ENCODE measurements at regions not wholly inside any gene's neighbourhood (a gene's known extent, or its start where the extent isn't known, plus 50 kb on each side); places are given as distances from the start of the nearest gene placed in this dataset.

- H3K27me3 Mint-ChIP-seq (ENCODE audit: low read depth), result no peaks in the 10 kb centered on the region
- TF ChIP-seq, protein P1, sequence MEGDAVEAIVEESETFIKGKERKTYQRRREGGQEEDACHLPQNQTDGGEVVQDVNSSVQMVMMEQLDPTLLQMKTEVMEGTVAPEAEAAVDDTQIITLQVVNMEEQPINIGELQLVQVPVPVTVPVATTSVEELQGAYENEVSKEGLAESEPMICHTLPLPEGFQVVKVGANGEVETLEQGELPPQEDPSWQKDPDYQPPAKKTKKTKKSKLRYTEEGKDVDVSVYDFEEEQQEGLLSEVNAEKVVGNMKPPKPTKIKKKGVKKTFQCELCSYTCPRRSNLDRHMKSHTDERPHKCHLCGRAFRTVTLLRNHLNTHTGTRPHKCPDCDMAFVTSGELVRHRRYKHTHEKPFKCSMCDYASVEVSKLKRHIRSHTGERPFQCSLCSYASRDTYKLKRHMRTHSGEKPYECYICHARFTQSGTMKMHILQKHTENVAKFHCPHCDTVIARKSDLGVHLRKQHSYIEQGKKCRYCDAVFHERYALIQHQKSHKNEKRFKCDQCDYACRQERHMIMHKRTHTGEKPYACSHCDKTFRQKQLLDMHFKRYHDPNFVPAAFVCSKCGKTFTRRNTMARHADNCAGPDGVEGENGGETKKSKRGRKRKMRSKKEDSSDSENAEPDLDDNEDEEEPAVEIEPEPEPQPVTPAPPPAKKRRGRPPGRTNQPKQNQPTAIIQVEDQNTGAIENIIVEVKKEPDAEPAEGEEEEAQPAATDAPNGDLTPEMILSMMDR (IDR thresholded peaks at IDR 0.05; ENCODE audit: unreplicated experiment), result no peak
- H3K4me1 Mint-ChIP-seq, result no peaks in the 10 kb centered on the region
- H3K4me3 Mint-ChIP-seq, result no peak overlapping the region
- DNase-seq (ENCODE audit: low spot score in 2 of 2, unreplicated experiment in 2 of 2), result no peak
- peaks cover 12% of the 10 kb centered on the region for H3K9me3 Mint-ChIP-seq
- no peak overlapping the region for H3K27ac Mint-ChIP-seq
- H3K36me3 Mint-ChIP-seq, result no peaks in the 10 kb centered on the region
Observed at GRCh38 chr6:62819640-62820039, 391.6 kb upstream of the FKBP1C start.

DNA sequence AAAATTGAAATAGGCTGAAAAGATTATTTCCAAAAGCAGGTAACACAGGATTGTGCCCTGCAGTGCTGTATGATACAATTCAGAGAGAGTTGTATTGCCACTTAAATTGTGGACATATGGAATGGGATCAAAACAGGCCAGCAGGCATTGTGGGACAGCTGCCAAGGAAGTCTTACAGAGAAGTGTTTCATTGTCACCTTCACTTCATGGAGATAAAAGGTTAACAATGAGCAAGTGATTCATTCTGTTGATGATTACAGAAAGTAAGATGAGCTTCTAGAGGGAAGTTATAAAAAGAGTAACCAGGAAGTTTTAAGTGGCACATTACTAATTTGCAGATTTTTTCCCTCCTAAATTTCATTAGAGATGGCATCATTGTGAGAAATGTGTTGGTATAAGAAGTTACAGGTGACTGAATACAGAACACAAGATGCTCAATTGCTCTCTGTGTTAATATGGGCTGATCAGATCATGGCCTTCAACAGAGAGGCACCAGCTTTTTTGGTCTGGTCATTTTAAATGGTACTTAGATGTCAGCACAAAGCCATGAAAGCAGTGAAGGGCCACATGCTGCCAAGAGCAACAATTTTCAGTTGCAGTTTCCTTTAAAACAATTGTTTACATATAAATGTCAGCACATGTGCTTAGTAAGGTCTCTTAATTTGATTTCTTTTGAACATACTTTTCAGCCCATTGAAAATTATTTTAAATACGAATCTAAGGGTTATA lies 402.5 kb upstream of the FKBP1C start:
- TF ChIP-seq, protein P1 (IDR thresholded peaks at IDR 0.05; ENCODE audit: unreplicated experiment), result no peak
- Mint-ChIP-seq H3K4me3 (no peak overlapping the region), H3K27ac (no peak overlapping the region), H3K36me3 (no peaks in the 10 kb centered on the region), H3K27me3 (ENCODE audit: low read depth) (no peaks in the 10 kb centered on the region), H3K4me1 (peaks cover 14% of the 10 kb centered on the region), H3K9me3 (no peaks in the 10 kb centered on the region)
- no peak for DNase-seq (ENCODE audit: low spot score in 2 of 2, unreplicated experiment in 2 of 2)

GRCh38 chr6:62805431-62805830 lies 405.8 kb upstream of the FKBP1C start:
- peaks cover 2% of the 10 kb centered on the region for H3K27me3 Mint-ChIP-seq (ENCODE audit: low read depth)
- TF ChIP-seq, protein P1 (IDR thresholded peaks at IDR 0.05; ENCODE audit: unreplicated experiment), result no peak
- H3K36me3 Mint-ChIP-seq, result no peaks in the 10 kb centered on the region
- H3K4me1 Mint-ChIP-seq, result peaks cover 11% of the 10 kb centered on the region
- H3K27ac Mint-ChIP-seq, result no peak overlapping the region
- H3K9me3 Mint-ChIP-seq, result peaks cover 12% of the 10 kb centered on the region
- H3K4me3 Mint-ChIP-seq, result no peak overlapping the region
- no peak for DNase-seq (ENCODE audit: low spot score in 2 of 2, unreplicated experiment in 2 of 2)

DNA sequence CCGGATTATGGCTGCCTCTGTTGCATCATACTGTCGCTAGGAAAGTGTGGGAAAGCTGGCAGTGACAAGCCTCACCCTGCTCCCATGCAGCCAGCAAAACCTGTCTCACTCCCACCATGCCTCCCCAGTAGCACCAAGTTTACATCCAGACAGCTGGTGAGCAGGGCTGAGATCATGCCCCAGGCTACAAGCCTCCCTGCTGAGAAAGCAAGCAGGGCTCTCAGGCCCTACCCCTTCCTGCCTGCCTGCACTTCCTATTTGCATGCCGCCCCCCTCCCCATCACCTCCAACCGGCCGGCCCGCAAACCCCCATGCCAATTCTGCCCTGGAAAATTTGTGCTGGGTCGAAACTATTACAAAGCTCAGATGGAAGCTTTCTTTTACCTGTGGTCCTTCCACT lies 408.2 kb upstream of the FKBP1C start:
- Mint-ChIP-seq H3K27ac (no peak overlapping the region), H3K4me1 (peaks cover 11% of the 10 kb centered on the region), H3K4me3 (no peak overlapping the region), H3K36me3 (no peaks in the 10 kb centered on the region), H3K27me3 (ENCODE audit: low read depth) (peaks cover 2% of the 10 kb centered on the region), H3K9me3 (peaks cover 12% of the 10 kb centered on the region)
- no peak for DNase-seq (ENCODE audit: low spot score in 2 of 2, unreplicated experiment in 2 of 2)
- TF ChIP-seq, protein P1 (IDR thresholded peaks at IDR 0.05; ENCODE audit: unreplicated experiment), result no peak

DNA sequence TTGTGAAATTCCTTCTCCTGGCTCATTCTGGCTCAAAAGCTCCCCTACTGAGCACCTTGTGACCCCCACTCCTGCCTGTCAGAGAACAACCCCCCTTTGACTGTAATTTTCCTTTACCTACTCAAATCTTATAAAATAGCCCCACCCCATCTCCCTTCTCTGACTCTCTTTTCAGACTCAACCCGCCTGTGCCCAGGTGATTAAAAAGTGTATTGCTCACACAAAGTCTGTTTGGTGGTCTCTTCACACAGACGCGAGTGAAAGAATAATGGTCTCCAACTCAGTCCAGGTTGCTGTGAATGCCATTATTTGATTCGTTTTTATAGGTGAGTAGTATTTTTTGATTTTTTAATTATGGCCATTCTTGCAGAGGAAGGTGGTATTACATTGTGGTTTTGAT lies 414.1 kb upstream of the FKBP1C start:
- no peak for DNase-seq (ENCODE audit: low spot score in 2 of 2, unreplicated experiment in 2 of 2)
- no peaks in the 10 kb centered on the region for H3K36me3 Mint-ChIP-seq
- peaks cover 1% of the 10 kb centered on the region for H3K27me3 Mint-ChIP-seq (ENCODE audit: low read depth)
- peaks cover 12% of the 10 kb centered on the region for H3K9me3 Mint-ChIP-seq
- no peaks in the 10 kb centered on the region for H3K4me1 Mint-ChIP-seq
- TF ChIP-seq, protein P1 (IDR thresholded peaks at IDR 0.05; ENCODE audit: unreplicated experiment), result no peak
- no peak overlapping the region for H3K4me3 Mint-ChIP-seq
- H3K27ac Mint-ChIP-seq, result no peak overlapping the region
